Ectodermal cell (in vitro differentiated cells): ENCODE measurements at regions not wholly inside any gene's neighbourhood (a gene's known extent, or its start where the extent isn't known, plus 50 kb on each side); places are given as distances from the start of the nearest gene placed in this dataset.

Experiments
- H3K27ac ChIP-seq: 2 replicates; pipeline ENCODE4 v1.7.0; 2013; ENCODE audit warnings: mild to moderate bottlenecking, low read depth, low read length; ENCODE audit not compliant: insufficient read depth, poor library complexity, severe bottlenecking
- H3K27me3 ChIP-seq: 2 replicates; pipeline ENCODE4 v1.7.0; 2013; ENCODE audit warnings: mild to moderate bottlenecking, low read length; ENCODE audit not compliant: insufficient read depth, control insufficient read depth, poor library complexity, severe bottlenecking
- H3K36me3 ChIP-seq: one replicate; pipeline ENCODE4 v1.7.0; 2013; ENCODE audit warnings: low read length; ENCODE audit not compliant: control insufficient read depth, insufficient read depth
- H3K4me1 ChIP-seq: one replicate; pipeline ENCODE4 v1.7.0; 2013; ENCODE audit warnings: low read length; ENCODE audit not compliant: control insufficient read depth, insufficient read depth
- H3K4me3 ChIP-seq: 2 replicates; pipeline ENCODE4 v1.7.0; 2013; ENCODE audit warnings: low read depth, low read length, control low read depth; ENCODE audit not compliant: insufficient read depth
- H3K9me3 ChIP-seq: 2 replicates; pipeline ENCODE4 v1.7.0; 2013; ENCODE audit warnings: mild to moderate bottlenecking, low read length, moderate library complexity; ENCODE audit not compliant: control insufficient read depth
- WGBS, 2 experiments: methylation state at CpG; one replicate each; pipeline ENCODE4 v1.1.7; 2013; ENCODE audit warnings: missing lambda C conversion rate in 2 of 2; 5-methylcytosine and 5-hydroxymethylcytosine counted together

DNA sequence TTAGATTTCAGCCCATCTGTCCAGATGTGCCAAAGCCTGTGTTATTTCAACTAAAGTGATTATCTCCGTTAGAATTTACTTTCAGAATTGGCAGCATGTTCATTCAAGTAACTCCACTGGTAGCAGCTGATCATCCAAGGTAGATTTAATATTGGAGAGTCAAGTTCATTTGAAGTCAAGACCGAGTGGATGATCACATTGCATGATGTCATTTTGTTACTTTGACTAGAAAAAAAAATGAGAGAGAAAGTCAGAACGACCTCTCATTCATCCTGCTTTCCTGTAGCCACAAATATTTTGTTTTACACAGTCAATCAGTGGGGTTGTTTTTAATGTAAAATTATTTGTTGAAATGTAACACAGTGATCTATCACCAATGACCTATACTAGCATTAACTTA, 196.7 kb upstream of the PHYHIPL start:
- Histone ChIP-seq H3K36me3 (no peaks in the 10 kb centered on the region), H3K27ac (no peak overlapping the region), H3K27me3 (no peaks in the 10 kb centered on the region), H3K4me1 (peaks cover 27% of the 10 kb centered on the region), H3K9me3 (no peaks in the 10 kb centered on the region), H3K4me3 (no peak overlapping the region)
- WGBS, 2 experiments, result 72 to 92% methylated on average over 2 to 3 of the region's 3 CpGs

DNA sequence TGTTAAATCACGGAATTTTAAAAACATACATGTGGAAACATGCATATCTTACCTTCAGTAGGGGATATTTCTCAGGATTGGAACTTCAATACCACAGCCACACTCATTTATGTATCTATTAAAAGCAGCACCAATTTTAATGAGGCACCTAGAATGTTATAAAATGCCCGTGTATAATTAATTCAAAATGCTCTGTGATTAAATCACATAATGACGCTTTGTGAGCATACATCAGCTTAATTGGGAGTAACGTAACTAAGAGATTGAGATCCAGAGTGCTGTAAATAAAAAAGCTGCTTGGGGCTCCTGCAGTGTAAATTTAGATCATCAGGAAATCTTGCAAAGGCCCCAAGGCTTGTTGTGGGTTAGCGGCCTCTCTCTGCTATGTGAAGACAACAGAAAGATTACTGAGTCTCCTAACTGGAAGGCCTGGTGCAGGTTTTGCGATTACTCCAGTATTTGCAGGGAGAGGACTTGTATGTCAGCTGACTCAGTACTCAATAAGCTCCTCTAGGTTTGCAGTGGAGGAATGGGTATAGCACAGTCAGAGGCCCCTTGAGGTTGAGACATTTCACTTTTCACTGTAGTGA, 195.5 kb upstream of the PHYHIPL start:
- H3K9me3 ChIP-seq, result no peaks in the 10 kb centered on the region
- no peaks in the 10 kb centered on the region for H3K27me3 ChIP-seq
- H3K27ac ChIP-seq, result no peak overlapping the region
- no peak overlapping the region for H3K4me3 ChIP-seq
- no peaks in the 10 kb centered on the region for H3K36me3 ChIP-seq
- WGBS, 2 experiments, result 87 to 89% methylated on average over 5 of the region's 6 CpGs
- peaks cover 27% of the 10 kb centered on the region for H3K4me1 ChIP-seq

DNA sequence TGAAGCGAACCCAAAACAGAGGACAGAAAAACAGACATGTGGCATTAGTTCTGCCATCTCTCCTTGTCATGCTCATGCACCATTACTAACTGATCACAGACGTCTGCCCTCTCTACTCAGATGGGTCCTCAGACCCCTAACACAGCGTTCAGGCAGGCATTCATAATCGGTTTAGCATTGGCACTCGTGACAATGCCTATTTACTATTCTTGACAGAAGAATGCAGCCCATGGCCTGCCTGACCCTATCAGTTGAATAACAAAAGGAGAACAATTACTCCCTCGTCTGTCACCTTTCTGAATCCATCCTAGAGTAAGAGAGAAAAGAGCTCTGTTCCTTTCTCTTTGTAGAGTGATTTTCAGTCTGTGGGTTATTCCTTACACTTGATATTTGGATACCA, 194.6 kb upstream of the PHYHIPL start:
- H3K27me3 ChIP-seq, result no peaks in the 10 kb centered on the region
- 19 to 22% methylated on average over 5 to 6 of the region's 6 CpGs for WGBS, 2 experiments

DNA sequence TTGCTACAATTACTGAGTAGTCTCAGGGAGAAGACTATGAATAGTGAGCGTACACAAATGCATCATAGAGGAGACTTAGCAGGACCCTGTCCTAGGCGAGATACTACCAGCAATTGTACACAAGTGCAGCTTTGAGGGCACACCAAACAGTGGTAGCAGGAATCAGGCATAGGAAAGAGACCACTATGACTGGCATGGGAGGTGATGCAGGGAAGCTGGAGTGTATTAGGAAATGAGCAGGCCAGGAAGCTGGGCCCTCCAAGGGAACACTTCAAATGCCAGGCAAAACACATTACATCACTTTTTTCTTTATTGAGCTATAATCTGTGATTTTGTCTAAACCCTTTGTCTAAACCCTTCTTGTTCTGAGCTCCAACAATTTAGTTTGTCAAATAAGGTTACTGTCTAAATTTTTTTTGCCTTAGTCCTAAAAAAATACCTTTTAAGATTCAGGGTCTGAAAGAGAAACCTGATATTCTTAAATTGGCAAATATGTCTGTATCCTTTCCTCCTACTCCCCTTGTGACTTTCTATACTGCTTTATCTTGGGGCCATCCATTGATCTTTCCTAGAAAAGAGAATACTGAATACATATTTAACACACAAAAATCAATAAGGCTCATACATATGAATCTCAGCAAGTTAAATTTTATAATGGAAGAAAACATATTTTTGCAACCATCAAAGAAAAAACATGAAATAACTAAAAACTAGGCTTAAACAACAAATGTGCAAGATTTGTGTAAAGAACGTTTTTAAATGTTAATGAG, 193.8 kb upstream of the PHYHIPL start:
- Histone ChIP-seq H3K9me3 (no peaks in the 10 kb centered on the region), H3K4me3 (no peak overlapping the region), H3K36me3 (no peaks in the 10 kb centered on the region), H3K4me1 (peaks cover 27% of the 10 kb centered on the region), H3K27ac (peak overlapping the region; percentile 77), H3K27me3 (no peaks in the 10 kb centered on the region)
- WGBS, 2 experiments, result 86 to 98% methylated on average over 2 to 3 of the region's 3 CpGs

More for the DNA sequence above, 194.6 kb upstream of the PHYHIPL start:
- Histone ChIP-seq H3K4me3 (no peak overlapping the region), H3K36me3 (no peaks in the 10 kb centered on the region), H3K27ac (peak overlapping the region; percentile 77), H3K9me3 (no peaks in the 10 kb centered on the region), H3K4me1 (peaks cover 27% of the 10 kb centered on the region)

DNA sequence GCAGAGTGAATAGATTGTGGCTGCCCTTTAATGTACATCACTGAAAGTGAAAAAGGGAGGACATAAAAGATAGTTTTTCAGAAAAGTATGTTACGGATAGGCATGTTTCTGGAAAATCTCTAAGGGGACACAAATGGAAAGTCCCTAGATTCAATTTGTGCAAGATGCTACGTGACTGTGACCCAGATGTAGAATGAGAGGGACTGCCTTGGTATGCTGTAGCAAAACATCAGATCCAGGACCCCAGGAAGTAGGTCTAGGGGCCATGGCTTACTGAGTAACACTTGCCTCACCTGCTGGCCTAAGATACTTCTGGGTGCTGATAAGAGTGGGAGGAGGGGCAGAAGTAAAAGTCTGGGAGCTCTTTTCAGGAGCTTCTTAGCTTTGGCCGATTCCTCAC, 191.2 kb upstream of the PHYHIPL start:
- Histone ChIP-seq H3K4me3 (no peak overlapping the region), H3K4me1 (peaks cover 25% of the 10 kb centered on the region)
- 96 to 98% methylated on average over 3 of the region's 3 CpGs for WGBS, 2 experiments

DNA sequence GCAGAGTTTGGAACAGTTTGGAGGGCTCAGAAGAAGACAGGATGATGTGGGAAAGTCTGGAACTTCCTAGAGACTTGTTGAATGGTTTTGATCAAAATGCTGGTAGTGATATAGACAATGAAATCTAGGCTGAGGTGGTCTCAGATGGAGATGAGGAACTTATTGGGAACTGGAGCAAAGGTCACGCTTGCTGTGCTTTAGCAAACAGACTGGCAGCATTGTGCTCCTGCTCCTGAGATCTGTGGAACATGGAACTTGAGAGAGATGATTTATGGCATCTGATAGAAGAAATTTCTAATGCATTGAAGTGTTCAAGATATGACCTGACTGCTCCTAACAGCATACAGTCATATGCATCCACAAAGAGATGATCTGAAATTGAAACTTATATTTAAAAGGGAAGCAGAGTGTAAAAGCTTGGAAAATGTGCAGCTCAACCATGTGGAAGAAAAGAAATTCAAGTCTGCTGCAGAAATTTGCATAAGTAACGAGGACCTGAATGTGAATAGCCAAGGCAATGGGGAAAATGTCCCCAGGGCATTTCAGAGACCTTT, 186.9 kb upstream of the PHYHIPL start:
- Histone ChIP-seq H3K4me1 (no peaks in the 10 kb centered on the region), H3K4me3 (no peak overlapping the region), H3K9me3 (no peaks in the 10 kb centered on the region), H3K27me3 (no peaks in the 10 kb centered on the region), H3K27ac (no peak overlapping the region), H3K36me3 (no peaks in the 10 kb centered on the region)
- WGBS, 2 experiments, result 92 to 93% methylated on average over 2 of the region's 2 CpGs

More for the DNA sequence above, 191.2 kb upstream of the PHYHIPL start:
- H3K27me3 ChIP-seq, result no peaks in the 10 kb centered on the region
- H3K27ac ChIP-seq, result no peak overlapping the region
- no peaks in the 10 kb centered on the region for H3K36me3 ChIP-seq
- H3K9me3 ChIP-seq, result no peaks in the 10 kb centered on the region

DNA sequence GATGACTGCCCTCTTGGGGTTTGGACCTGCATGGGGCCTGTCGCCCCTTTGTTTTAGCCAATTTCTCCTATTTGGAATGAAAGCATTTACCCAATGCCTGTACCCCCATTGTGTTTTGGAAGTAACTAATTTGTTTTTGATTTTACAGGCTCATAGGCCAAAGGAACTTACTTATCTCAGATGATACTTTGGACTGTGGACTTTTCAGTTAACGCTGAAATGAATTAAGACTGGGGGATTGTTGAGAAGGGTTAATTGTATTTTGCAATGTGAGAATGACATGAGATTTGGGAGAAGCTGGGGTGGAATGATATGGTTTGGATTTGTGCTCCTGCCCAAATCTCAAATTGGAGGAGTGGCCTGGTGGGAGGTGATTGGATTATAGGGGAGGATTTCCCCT, 185.8 kb upstream of the PHYHIPL start:
- Histone ChIP-seq H3K36me3 (no peaks in the 10 kb centered on the region), H3K27ac (no peak overlapping the region), H3K4me1 (no peaks in the 10 kb centered on the region), H3K9me3 (no peaks in the 10 kb centered on the region), H3K4me3 (no peak overlapping the region), H3K27me3 (no peaks in the 10 kb centered on the region)
- WGBS, 2 experiments, result 90 to 97% methylated on average over 2 of the region's 2 CpGs

DNA sequence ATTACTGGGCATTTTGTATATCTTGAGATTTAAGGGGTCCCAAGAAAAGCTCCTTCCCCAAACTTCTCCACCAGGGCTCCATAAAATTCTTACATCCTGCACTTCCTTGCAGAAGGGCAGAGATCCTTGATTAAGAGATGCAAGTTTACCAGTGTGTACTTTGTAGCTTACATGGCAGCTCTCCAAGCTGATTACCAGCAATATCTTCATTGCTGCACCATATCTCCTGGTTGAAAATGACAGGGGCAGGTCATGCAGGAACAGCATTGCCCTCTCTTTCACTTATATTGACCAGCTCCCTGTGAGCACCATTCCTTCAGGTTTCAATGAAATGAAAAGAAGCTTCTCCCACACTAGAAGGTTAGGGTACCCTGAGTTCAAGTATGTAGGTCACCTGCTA, 184.6 kb upstream of the PHYHIPL start:
- Histone ChIP-seq H3K27ac (no peak overlapping the region), H3K4me3 (no peak overlapping the region), H3K36me3 (no peaks in the 10 kb centered on the region), H3K4me1 (no peaks in the 10 kb centered on the region), H3K9me3 (no peaks in the 10 kb centered on the region), H3K27me3 (no peaks in the 10 kb centered on the region)

DNA sequence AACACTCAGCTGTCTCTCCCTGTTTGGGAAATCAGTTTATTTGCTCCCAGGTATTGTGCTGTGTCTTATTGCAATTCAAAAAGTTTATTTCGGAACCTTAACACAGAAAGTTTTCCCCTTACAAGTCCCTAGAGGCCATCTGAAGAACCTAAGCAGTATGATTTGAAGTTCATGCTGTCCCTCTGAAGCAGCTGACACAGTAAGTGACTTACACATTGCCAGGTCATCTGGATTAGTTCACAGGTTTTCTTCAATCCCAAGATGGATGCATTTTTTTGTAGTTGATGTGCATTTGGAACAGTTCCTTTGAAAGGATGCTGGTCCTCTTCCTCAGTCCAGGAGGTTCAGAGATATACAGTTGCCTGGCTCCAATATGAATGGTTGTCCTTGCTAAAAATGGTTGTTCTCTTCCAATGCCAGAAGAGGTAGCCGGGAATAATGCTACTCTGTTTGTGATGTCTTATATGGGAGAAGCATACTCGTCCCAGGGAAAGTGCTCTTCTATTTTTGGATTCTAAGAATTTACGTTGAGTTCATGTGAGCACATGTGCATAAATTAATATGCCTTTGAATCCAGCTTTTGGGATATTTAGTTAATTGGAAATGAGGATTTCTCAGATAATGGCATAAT, 183.5 kb upstream of the PHYHIPL start:
- H3K27me3 ChIP-seq, result no peaks in the 10 kb centered on the region
- H3K36me3 ChIP-seq, result no peaks in the 10 kb centered on the region
- H3K4me1 ChIP-seq, result no peaks in the 10 kb centered on the region
- H3K4me3 ChIP-seq, result no peak overlapping the region
- WGBS, 2 experiments, result 95 to 98% methylated on average over 4 of the region's 4 CpGs
- no peak overlapping the region for H3K27ac ChIP-seq
- no peaks in the 10 kb centered on the region for H3K9me3 ChIP-seq

DNA sequence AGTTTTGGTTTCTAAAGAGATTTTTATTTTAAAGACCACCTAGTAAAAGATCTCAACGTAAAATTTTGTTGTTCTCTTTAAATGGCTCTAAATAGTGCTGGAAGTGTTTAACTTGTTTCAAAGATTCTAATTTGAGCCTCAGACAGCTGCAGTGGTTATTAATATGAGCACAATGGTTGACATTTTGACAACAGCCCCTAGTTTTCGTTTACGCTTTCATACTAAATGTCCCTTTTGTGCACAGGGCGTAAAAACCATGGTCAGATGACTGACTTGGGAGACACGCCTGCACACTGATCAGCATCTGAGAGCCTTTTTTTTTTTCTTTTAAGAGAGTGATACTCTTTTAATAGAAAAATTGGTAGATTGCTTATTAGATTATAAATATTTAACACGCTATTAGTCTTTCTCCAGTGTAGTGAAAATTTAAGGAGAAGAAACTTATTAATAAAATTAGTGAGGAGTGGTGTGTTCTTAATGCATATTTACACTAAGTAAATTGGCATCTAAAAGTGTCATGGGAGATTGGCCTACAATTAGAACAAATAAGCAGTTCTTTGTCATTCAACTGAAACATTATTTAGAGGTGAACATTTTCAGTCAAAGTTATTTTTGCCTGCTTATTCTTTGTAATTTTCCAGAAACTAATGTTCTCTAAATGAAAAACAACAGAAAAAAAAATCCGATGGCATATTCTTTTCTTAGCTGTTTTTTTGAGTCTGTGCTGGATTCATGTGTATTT, 182.8 kb upstream of the PHYHIPL start:
- no peaks in the 10 kb centered on the region for H3K4me1 ChIP-seq
- no peaks in the 10 kb centered on the region for H3K36me3 ChIP-seq
- no peak overlapping the region for H3K27ac ChIP-seq
- WGBS, 2 experiments, result 81% methylated on average over 6 to 7 of the region's 7 CpGs
- H3K9me3 ChIP-seq, result no peaks in the 10 kb centered on the region
- no peaks in the 10 kb centered on the region for H3K27me3 ChIP-seq
- no peak overlapping the region for H3K4me3 ChIP-seq
